EL (cell line): ENCODE measurements at regions not wholly inside any gene's neighbourhood (a gene's known extent, or its start where the extent isn't known, plus 50 kb on each side); places are given as distances from the start of the nearest gene placed in this dataset.
"Not testable (repeated sequence)": the region's sequence is repeated elsewhere in the genome, so short reads cannot be mapped to it uniquely, and the experiment has no call there.

ENCODE experiments used
- DNase-seq: peaks from one replicate; pipeline ENCODE4 v3.0.0-alpha.2; 2016

DNA sequence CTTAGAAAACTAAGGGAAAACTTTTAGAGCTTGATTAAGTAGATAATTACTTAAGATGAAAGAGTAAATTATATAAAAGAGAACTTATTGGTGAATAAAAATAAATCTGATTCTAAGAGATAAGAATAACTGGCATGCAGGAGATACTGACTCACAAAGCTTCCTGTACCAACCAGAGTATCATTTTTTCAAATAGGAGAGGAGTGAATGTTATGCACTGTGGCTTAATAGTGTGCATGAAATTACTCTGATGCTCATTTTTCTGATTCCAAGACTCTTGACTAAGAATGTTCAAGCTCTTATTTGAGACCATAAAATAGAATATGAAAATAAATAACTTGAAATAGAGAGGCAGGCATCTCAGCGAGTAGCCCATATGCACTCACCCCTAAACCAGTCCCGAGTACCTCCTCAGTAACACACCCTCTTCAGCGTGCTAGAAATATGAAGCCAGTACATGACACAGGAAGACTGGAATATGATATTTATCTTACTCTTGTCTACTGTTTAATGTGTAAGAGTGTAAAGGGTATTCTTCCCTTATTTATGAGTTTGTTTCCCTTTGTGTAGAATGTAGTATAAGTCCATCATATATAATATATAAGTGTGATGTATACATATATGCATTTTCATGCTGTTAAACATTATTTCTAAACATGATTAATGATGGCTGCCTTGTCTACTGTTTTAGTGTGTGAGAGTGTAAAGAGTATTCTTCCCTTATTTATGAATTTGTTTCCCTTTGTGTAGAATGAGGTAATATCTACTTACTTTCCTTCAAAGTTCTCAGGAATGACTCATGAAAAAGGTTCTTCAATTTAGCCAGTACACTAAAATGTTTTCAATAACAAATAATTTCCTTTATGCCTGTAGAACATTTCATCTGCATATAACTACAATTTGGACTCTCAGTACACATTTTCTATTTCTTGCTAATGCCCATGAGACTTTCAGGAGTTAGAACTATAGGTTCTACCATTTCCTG is 99.2 kb upstream of the PALMD start:
- DNase-seq: peak; percentile 26

- no peak for DNase-seq
These were observed 96.8 kb upstream of the PALMD start for GRCh38 chr1:99548943-99549605.

DNA sequence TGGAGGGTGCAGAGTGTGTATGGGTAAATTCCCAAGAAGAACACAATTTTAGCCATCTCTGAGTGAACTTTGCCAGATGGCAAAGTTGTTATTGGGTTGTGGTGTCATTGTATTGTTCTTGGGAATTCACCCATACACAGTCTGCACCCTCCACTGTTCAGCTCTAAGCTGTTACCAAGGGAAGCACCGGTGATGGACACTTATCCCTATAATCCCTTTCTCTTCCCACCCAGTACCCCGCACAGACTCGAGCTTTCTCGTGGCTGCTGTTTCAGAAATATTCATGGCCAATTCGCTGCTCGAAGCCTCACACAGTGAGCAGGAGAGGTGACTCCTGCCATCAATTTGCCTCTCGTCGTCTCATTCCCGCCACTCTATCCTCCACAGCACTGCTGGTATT is 95.7 kb upstream of the PALMD start:
- DNase-seq: no peak

DNA sequence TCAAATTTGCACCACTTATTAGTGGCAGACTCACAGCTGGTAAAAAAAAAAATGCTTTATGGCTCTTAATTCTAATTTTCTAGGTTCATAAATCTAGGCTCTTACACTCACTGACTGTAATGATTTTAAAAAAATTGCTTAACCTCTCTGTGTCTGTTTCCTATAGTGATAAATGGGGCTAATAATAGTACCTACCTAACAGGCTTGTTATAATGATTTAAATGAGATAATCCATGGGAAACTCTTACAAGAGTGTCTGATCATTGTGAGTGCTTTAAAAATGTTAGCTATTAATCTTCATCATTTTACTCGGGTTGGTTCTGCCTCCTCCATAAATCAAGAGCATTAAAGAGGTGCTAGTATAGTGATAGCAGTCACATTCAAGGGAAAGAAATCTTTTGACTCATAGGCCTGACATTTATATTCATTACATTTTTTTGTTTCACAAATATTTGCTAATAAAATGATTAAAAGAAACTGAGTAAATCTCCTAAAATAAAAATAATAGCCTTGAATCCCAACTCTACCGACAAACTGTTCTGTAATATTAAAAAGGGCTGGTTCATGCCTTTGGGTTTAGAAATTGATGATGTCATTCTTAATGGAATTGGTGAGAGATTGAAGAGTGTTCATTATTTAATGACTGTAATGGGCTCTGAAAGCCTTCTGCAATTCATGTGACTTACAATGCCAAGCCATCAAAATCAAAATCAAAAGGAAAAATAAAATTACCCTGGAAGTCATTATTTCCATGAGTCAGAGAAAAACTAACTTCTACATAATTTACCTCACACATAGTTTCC is 93.9 kb upstream of the PALMD start:
- no peak for DNase-seq

- no peak for DNase-seq
These were observed 92.6 kb upstream of the PALMD start for GRCh38 chr1:99553301-99553700.

DNA sequence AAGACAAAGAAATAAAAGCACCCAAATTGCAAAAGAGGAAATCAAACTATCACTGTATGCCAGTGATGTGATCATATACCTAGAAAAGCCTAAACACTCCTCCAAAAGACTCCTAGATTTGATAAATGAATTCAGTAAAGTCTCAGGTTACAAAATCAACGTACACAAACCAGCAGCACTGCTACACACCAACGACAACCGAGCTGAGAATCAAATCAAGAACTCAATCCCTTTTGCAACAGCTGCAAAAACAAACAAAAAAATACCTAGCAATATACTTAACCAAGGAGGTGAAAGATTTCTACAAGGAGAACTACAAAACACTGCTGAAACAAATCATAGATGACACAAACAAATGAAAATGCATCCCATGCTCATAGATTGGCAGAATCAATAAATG is 92.1 kb upstream of the PALMD start:
- DNase-seq: not testable (repeated sequence)

DNA sequence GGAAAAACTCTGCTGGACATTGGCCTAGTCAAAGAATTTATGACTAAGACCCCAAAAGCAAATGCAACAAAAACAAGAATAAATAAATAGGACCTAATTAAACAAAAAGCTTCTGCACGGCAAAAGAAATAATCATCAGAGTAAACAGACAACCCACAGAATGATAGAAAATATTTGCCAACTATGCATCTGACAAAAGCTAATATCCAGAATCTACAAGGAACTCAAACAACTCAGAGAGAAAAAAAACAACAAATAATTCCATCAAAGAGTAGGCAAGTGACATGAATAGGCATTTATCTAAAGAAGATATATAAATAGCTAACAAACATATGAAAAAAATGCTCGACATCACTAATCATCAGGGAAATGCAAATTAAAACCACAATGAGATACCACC is 91.2 kb upstream of the PALMD start:
- no peak for DNase-seq

DNA sequence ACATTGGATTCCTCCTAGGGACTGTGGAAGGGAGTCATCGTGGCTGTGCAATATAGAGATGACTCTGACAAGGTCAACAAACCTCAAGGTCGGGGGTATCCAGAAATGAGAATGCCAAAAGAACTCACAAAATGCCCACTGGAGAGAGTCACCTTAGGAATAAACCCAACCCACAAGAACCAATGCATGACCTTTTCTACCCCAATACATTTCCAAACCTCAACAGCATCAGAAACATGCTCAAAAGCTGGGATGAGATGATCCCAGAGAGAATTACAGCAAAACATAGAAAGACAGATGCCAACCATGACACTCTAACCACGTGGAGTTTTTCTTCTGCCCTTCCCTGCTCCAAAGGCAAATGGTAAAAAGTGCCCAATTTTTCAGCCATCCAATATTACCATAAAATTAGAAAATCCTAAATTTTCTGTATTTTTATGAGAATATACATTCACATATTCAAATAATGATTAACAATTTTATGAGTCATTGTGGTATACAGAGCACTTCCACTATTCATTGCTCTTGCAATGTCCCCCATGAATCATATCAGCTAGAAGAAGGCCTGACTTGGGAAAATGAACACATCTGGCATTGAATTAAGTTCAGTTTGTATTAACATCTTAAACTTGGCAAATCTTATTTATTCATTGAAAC is 88.2 kb upstream of the PALMD start:
- peak; percentile 85 for DNase-seq

DNA sequence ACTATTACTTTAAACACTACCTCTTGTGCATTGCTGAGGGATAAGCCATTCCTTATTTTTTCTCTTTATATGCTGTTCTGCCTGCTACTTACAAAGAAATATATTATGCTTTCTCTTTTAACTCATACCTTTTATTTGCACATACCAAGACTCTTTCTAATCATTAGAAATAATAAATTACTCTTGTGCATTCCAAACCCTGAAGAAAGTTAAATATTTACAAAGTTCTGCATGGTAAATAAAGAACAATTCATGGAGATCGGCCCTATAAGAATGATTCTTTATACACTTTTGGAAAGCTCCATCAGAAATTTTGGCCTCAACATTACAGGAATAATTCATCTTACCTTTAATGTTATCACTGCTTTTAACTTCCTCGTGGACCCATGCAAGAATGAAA is 86.7 kb upstream of the PALMD start:
- DNase-seq: no peak

DNA sequence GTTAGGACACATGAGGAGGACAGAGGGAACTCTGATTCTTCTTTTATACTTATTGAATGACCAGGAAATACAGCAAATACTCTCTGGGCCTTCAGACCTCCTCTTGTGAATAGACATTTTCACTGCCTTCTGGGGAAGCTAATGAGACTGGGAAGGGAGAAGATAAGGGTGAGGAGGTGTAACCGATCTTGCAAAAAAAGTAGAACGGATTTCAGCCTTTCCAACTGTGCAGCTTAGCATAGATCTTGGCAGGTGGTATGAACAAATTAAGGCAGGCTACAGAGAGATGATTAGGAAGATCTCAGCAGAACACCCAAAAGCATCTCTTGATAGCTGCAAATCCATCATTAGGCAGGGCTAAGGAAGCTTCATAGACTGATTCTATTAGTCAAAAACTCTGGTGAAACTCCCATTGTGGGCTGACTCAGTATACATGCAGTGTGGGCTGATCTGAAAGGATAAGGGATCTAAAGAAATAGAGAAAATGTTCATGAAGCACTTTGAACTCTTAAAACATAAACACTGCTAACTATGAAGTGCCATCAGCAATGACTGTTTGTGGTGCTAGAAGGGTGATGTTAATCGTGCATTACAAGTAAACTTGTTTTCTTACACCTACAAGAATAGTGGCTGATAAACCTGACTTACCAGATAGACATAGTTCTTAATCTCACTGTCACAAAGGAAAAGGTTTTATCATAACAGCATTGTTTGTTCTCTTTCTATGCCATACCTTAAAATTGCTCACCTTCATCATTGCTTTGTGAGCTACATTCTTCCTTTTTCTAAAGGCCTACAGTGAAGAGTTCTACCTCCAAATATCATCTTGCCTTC is 85.5 kb upstream of the PALMD start:
- no peak for DNase-seq

DNA sequence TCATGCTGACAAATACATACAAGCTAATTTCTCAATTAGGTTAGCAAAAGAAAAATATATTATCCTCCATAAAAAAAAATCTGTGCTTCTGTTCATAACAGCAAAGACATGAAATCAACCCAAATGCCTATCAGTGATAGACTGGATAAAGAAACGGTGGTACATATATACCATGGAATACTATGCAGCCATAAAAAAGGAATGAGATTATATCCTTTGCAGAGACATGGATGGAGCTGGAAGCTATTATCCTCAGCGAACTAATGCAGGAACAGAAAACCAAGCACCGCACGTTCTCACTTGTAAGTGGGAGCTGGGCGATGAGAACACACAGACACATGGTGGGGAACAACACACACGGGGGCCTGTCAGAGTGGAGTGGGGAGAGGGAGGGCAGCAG is 84.0 kb upstream of the PALMD start:
- DNase-seq: no peak

DNA sequence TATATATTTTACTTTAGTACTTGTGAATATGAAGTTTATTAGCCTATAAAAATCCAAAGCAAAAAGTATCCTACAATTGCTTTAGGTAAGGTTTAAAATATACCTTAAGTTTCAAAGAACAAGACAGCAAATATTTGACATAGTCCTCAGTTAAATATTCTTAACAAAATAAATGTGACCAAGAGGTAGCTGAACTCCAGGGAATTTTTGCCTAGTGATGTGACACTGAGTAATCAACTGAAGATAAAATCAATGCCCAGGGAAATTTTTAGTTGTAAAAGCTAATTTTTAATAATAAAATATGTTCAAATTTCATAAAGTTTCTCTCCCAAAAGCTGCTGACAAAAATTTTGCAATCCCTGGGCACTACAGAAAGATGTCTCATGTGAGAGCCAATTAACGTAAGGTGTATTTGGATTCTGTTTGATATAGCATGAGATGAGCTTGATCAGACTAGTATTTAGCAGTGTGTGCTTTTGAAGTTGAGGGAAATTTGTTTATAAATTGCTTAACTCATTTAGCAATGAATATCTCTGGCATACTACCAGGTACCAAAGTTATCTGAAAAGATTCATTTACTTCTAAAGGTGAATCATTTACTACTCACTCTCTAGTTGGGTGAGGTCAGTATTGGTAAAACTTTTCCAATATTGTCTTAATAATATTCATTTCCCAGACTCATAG is 80.2 kb upstream of the PALMD start:
- DNase-seq: no peak

GRCh38 chr1:99566290-99567021 is 79.5 kb upstream of the PALMD start:
- DNase-seq: no peak

GRCh38 chr1:99570486-99571089 is 75.3 kb upstream of the PALMD start:
- DNase-seq: peak; percentile 14

DNA sequence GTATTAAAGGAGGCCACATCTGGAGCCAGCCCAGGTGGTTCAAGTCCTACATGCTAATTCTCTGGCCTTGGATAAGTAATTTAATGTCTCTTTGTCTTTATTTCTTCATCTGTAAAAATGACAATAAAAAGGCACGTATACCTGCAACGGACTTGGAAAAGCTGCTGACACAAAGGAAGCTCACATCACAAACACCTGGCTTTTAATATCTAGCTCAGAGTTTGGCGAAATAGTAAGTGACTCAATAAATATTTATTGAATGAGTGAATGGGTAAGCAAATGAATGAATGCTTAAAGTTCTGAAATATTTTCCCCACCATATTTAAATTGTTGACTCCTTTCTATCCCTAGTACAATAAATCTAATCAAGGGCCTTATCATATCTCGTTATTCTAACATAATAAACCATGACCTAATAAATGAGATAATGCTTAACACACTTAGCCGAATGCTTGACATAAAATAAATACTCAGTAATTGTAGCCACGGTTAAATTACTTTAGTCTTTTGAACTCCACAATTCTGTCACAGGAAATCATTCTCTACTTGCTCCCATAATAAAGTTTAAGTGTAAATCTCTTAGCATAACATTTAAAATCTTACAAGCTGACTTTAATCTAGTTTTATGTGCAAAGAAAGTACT is 74.7 kb upstream of the PALMD start:
- DNase-seq: no peak

- DNase-seq: no peak
These were observed 72.3 kb upstream of the PALMD start for GRCh38 chr1:99573431-99574217.

DNA sequence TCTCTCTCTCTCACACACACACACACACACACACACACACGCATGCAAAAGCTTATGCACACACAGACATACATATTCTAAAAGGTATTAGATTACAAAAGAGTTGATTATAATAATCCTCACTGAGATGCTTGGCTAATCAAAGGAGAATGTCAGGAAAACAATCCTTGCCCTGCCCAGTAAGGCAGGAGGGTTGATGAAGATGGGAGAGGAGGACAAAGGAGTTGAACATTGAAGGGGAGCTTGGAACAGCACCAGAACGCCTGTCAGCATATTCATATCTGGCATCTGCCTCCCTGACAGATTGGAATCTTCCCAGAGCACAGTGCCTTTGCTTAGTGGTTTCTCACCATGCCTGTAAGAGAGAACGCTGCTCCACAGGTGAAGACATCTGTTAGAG is 68.6 kb upstream of the PALMD start:
- no peak for DNase-seq

DNA sequence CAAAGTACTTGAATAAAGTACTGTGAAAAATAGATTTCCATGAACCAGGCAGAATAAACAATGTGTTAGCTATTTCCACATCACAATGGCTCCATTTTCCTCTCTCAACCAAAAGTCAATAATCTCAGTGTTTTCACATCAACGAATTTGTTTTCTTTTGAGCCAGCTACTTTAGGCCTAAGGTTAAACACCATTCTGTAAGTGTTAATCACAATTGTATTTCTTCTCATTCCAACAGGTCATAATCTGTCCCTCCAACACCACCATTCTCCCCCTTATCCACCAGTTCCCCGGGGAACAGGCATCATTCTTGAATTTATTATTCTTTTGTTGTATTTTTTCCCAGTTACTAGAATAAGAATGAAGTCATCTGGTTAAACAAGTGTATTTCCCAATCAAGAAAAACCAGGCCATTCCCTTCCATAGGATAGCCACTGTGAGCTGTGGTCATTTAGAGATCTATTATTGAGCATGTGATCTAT is 66.2 kb upstream of the PALMD start:
- DNase-seq: no peak

DNA sequence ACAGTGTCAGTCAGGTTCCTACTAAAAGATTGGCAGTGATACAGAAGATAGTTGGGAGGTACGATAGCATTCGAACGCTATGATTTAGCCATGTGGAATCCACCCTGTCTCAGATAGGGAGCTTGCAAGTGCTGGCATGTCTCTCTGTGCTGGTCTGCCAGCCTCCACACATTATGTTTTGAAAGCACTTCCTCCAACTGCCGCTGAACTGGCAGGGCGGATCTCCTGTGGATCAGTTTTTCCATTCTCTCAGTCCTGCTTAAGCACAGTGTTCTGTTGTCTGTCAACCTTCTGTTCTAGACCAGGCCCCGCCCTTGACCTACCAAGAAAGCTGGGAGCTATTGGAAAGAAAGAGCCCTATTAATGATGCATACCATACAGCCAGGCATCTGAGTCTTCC is 65.5 kb upstream of the PALMD start:
- DNase-seq: no peak
